ENCODE measurements at regions not wholly inside any gene's neighbourhood (a gene's known extent, or its start where the extent isn't known, plus 50 kb on each side); places are given as distances from the start of the nearest gene placed in this dataset.

DNA sequence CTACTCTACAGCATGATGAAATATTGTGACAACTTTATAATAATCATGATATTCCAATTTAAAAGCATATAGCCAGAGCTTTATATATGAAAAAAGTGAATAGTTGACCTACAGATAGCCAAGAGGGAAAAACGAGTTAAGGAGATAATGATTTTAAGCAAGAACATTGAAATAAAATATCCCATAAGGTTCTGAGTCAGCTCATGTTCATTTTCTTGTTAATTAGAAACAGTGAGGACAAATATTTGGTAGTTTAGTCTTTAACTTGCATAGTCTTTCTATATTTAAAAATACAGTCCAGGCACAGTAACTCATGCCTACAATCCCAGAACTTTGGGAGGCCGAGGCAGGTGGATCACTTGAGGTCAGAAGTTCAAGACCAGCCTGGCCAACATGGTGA lies 55.8 kb upstream of the CDH6 start:
- TF ChIP-seq, protein P1, sequence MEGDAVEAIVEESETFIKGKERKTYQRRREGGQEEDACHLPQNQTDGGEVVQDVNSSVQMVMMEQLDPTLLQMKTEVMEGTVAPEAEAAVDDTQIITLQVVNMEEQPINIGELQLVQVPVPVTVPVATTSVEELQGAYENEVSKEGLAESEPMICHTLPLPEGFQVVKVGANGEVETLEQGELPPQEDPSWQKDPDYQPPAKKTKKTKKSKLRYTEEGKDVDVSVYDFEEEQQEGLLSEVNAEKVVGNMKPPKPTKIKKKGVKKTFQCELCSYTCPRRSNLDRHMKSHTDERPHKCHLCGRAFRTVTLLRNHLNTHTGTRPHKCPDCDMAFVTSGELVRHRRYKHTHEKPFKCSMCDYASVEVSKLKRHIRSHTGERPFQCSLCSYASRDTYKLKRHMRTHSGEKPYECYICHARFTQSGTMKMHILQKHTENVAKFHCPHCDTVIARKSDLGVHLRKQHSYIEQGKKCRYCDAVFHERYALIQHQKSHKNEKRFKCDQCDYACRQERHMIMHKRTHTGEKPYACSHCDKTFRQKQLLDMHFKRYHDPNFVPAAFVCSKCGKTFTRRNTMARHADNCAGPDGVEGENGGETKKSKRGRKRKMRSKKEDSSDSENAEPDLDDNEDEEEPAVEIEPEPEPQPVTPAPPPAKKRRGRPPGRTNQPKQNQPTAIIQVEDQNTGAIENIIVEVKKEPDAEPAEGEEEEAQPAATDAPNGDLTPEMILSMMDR (IDR thresholded peaks at IDR 0.05), result no peak

DNA sequence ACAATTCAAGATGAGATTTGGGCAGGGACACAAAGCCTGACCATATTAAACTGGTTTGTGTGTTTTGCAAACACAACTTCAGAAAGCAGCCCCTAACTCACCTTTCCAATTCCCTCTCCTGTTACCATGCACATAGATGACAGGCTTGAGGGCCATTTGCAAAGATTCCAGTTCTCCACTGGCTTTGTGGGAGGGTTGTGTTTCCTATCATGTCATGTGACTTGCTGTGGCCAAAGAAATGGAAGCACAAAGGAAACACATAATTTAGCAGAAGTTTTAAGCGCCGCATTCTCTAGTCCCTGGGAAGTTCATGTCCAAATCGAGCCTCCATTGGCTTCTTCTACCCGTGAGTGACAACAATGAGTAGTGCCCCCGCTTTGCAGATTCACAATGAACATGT lies 57.9 kb upstream of the CDH6 start:
- TF ChIP-seq, protein P1 (IDR thresholded peaks at IDR 0.05), result no peak

DNA sequence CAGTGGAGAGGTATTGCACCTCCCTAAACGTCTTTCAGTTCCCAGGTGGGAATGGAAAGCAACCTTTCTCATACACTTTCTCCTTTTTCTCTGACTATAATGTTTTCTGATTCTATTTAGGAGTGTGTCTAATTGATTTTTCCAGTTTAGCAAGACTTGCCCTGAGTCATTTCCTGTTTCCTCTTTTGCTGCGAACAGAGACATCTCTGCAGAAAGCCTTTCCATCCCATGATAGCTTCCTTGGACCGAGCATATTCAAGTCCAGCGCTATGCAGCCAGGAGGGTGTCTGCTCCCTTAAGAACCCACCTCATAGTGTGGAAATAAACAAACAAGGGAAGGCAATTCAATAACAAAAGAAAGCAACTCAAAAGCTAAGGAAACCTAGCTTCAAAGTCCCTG lies 60.0 kb upstream of the CDH6 start:
- TF ChIP-seq, protein P1 (IDR thresholded peaks at IDR 0.05), result no peak

DNA sequence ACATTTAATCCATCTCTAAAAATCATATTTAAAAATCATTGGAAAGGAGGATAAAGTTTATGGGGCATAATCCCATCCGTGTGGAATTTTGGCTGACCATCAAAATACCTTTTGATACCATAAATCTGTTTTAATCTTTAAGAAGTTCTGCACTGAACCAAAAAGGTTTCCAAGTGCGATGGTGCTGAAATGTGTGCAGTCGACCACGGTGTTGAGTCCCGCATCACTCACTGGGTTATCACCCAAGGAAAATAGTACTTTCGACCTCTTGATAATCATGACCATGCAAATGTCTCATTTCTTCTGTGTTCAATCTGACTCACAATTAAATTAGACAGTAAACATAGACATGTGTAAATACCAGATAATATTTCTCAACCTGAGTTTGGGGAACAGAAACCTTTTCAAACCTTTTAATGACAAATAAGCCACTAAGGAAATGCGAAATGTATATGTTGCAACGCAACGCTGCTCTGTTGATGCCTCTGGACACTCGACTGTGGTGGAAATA lies 62.0 kb upstream of the CDH6 start:
- TF ChIP-seq, protein P1 (IDR thresholded peaks at IDR 0.05), result no peak

DNA sequence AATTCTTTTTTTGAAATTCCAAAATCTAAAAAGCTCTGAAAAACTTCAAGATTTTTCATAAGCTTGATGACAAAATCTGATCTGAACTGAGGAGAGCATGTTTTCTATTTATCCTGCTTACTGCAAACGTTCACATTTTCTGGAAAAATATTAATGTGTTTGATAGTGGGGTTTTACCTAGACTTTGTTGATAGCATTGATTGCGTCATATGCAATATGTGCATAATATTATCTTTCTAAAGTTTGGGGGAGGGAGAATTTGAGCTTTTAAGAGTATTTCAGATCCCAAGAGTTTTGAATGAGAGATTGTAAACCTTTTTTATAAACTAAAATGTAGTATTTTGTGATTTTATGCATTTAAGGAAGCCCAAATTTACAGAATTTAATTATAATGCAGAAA lies 62.8 kb upstream of the CDH6 start:
- TF ChIP-seq, protein P1 (IDR thresholded peaks at IDR 0.05), result no peak

DNA sequence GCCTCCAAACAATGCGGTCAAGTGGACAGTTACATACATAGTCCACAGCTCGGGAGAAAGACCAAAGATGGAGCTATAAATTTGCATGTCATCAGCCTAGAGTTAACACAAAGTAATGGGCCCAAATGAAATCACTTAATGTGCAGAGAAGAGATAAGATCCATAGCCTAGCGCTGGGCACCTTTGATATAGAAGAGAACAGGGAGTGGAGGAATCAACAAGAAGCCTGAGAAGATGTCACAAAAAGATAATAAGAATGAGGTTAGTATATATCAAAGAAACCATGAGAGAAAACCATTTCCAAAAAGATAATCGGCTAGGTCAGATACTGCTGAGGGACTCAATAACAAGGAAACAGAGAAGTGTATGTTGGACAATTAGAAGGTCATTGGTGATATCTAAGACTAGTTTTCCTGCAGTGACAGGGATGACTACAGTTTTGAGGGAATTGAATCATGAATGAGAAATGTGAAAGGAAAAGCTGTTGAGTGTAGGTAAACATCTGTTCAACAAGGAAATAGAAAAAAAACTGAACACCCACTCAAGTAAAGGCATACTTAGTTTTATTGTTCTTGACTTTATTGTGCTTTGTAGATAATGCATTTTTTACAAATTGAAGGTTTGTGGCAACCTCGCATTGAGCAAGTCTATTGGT lies 68.7 kb upstream of the CDH6 start:
- TF ChIP-seq, protein P1 (IDR thresholded peaks at IDR 0.05), result no peak

DNA sequence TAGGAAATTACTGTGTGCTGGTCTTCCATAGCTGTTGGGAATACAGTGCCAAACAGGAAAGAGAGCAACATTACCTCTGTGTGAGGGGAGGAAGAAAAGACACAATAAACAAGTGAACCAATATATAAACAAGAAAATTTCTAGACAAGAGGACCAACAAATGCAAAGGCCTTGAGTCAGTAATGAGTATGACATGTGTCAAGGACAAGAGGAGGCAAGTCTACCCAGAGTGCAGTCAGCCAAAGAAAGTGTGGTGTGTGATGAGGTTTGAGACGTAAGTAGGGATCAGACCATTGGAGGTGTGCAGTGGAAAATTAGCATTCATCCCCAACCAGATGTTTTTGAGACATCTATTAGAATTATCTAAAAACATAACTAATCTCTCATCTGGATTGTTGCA lies 69.5 kb upstream of the CDH6 start:
- TF ChIP-seq, protein P1 (IDR thresholded peaks at IDR 0.05), result no peak
